ENCODE measurements at regions not wholly inside any gene's neighbourhood (a gene's known extent, or its start where the extent isn't known, plus 50 kb on each side); places are given as distances from the start of the nearest gene placed in this dataset.

DNA sequence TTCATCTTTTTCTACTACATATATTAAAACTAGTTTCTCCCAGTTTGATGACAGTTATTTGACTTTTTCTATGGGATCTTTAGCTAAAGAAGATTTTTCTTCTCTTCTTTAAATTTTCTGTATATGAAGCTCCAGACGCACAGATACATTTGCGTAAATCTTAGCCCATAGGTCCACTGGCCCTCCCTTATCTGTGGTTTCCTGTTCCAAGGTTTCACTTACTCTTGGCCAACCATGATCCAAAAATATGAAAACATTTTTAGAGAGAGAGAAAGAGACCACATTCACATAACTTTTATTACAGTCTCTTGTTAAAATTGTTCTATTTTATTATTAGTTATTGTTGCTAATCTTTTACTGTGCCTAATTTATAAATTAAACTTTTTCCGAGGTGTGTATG, 270.2 kb upstream of the DAPK1 start:
- no peak overlapping the region for H3K4me2 ChIP-seq (ENCODE audit: insufficient read depth, low read length)
- TF ChIP-seq, protein P1, sequence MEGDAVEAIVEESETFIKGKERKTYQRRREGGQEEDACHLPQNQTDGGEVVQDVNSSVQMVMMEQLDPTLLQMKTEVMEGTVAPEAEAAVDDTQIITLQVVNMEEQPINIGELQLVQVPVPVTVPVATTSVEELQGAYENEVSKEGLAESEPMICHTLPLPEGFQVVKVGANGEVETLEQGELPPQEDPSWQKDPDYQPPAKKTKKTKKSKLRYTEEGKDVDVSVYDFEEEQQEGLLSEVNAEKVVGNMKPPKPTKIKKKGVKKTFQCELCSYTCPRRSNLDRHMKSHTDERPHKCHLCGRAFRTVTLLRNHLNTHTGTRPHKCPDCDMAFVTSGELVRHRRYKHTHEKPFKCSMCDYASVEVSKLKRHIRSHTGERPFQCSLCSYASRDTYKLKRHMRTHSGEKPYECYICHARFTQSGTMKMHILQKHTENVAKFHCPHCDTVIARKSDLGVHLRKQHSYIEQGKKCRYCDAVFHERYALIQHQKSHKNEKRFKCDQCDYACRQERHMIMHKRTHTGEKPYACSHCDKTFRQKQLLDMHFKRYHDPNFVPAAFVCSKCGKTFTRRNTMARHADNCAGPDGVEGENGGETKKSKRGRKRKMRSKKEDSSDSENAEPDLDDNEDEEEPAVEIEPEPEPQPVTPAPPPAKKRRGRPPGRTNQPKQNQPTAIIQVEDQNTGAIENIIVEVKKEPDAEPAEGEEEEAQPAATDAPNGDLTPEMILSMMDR (IDR thresholded peaks at IDR 0.05; ENCODE audit: extremely low read depth, low read depth, low read length): no peak
- no peaks in the 10 kb centered on the region for H3K36me3 ChIP-seq (ENCODE audit: insufficient read depth, low read length)
- H2AFZ ChIP-seq (ENCODE audit: low read length): no peak overlapping the region
- no peak overlapping the region for H3K4me3 ChIP-seq (ENCODE audit: insufficient read depth, low read length)
- no peaks in the 10 kb centered on the region for H3K79me2 ChIP-seq (ENCODE audit: insufficient read depth, low read length)
- peaks cover 10% of the 10 kb centered on the region for H3K4me1 ChIP-seq (ENCODE audit: insufficient read depth, low read length)
- H3K27ac ChIP-seq (ENCODE audit: low read depth, low read length): no peak overlapping the region
- no peak for DNase-seq (ENCODE audit: insufficient read length, low spot score, missing footprints)
- no peaks in the 10 kb centered on the region for H3K27me3 ChIP-seq (ENCODE audit: insufficient read depth, low read length)
- no peaks in the 10 kb centered on the region for H4K20me1 ChIP-seq (ENCODE audit: insufficient read depth, low read length)
- no peaks in the 10 kb centered on the region for H3K9me3 ChIP-seq (ENCODE audit: low read depth, low read length)

DNA sequence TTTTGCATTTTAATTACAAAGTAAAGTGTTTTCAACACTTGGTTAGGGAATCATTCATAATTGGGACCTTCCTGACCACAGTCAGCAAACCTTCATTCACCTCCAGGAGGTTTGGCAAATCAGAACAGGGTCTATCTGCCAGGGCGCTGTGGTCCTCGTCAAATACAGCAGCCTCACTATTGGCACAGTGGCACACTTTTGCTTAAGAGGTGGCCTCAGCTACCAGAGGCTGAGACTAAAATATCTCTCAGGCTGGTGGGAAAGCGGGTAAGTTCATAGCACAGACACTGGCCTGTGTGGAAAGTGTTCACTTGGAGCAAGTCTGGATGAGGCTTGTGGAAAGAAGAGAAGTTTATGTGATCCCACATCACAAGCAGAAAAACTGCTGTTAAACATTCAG, 268.6 kb upstream of the DAPK1 start:
- H3K9me3 ChIP-seq (ENCODE audit: low read depth, low read length): no peaks in the 10 kb centered on the region
- H3K27ac ChIP-seq (ENCODE audit: low read depth, low read length): no peak overlapping the region
- no peak for DNase-seq (ENCODE audit: insufficient read length, low spot score, missing footprints)
- no peaks in the 10 kb centered on the region for H3K79me2 ChIP-seq (ENCODE audit: insufficient read depth, low read length)
- H3K36me3 ChIP-seq (ENCODE audit: insufficient read depth, low read length): no peaks in the 10 kb centered on the region
- no peaks in the 10 kb centered on the region for H4K20me1 ChIP-seq (ENCODE audit: insufficient read depth, low read length)
- no peak overlapping the region for H3K4me2 ChIP-seq (ENCODE audit: insufficient read depth, low read length)
- TF ChIP-seq, protein P1 (IDR thresholded peaks at IDR 0.05; ENCODE audit: extremely low read depth, low read depth, low read length): no peak
- H2AFZ ChIP-seq (ENCODE audit: low read length): peak overlapping the region; percentile 27
- H3K4me1 ChIP-seq (ENCODE audit: insufficient read depth, low read length): peaks cover 2% of the 10 kb centered on the region
- no peak overlapping the region for H3K4me3 ChIP-seq (ENCODE audit: insufficient read depth, low read length)
- H3K27me3 ChIP-seq (ENCODE audit: insufficient read depth, low read length): no peaks in the 10 kb centered on the region

DNA sequence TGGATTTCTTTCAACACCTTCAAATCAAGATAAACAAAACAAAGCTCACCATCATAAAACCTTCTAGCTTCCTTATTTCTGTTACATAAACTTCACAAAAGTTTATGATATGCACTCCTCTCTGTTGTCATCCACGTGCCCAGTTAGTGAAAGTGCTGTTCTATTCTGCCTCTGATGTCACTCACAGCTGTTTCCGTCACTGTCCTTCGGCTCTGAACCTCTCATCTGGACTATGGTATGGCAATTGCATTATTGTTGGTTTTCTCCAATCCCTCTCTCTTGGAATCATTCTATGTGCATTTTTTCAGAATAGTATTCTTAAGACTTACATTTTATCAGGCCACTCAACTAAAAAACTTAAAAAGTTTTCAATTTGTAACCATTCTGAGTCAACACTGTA, 264.2 kb upstream of the DAPK1 start:
- Histone ChIP-seq H3K79me2 (ENCODE audit: insufficient read depth, low read length) (no peaks in the 10 kb centered on the region), H2AFZ (ENCODE audit: low read length) (no peak overlapping the region), H3K27ac (ENCODE audit: low read depth, low read length) (no peak overlapping the region), H3K27me3 (ENCODE audit: insufficient read depth, low read length) (no peaks in the 10 kb centered on the region), H3K4me1 (ENCODE audit: insufficient read depth, low read length) (peaks cover 10% of the 10 kb centered on the region), H3K9me3 (ENCODE audit: low read depth, low read length) (no peaks in the 10 kb centered on the region), H3K4me2 (ENCODE audit: insufficient read depth, low read length) (no peak overlapping the region), H4K20me1 (ENCODE audit: insufficient read depth, low read length) (no peaks in the 10 kb centered on the region), H3K4me3 (ENCODE audit: insufficient read depth, low read length) (no peak overlapping the region), H3K36me3 (ENCODE audit: insufficient read depth, low read length) (no peaks in the 10 kb centered on the region)
- DNase-seq (ENCODE audit: insufficient read length, low spot score, missing footprints): no peak
- TF ChIP-seq, protein P1 (IDR thresholded peaks at IDR 0.05; ENCODE audit: extremely low read depth, low read depth, low read length): no peak

DNA sequence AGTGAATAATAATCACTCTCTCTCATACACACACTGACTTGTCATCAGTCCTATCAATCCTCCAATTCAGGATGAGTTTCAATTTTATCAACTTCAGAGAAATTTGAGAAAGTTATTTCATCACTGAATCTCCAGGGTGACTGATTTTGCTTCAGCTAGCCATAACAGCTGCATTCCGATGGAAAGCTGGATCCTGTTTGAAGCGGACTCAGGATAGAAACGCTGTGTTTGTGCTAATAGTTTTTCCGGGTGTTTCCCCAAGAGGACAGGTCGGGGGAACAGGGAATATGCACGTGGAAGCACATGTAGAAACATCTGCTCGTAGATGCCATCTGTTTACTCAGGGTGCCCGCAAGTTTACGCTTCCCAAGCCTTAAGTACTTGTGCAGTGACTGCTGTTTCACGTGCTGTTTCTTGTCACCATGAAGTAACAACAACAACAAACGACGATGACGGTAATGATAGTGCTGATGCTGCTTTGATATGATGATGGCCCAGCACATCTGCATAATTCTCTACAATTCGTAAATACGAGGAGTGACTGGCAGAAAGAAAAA, 263.7 kb upstream of the DAPK1 start:
- no peaks in the 10 kb centered on the region for H3K27me3 ChIP-seq (ENCODE audit: insufficient read depth, low read length)
- H3K4me3 ChIP-seq (ENCODE audit: insufficient read depth, low read length): no peak overlapping the region
- H3K4me1 ChIP-seq (ENCODE audit: insufficient read depth, low read length): peaks cover 14% of the 10 kb centered on the region
- H3K27ac ChIP-seq (ENCODE audit: low read depth, low read length): no peak overlapping the region
- H3K79me2 ChIP-seq (ENCODE audit: insufficient read depth, low read length): no peaks in the 10 kb centered on the region
- H4K20me1 ChIP-seq (ENCODE audit: insufficient read depth, low read length): no peaks in the 10 kb centered on the region
- H2AFZ ChIP-seq (ENCODE audit: low read length): no peak overlapping the region
- no peaks in the 10 kb centered on the region for H3K9me3 ChIP-seq (ENCODE audit: low read depth, low read length)
- H3K36me3 ChIP-seq (ENCODE audit: insufficient read depth, low read length): no peaks in the 10 kb centered on the region
- TF ChIP-seq, protein P1 (IDR thresholded peaks at IDR 0.05; ENCODE audit: extremely low read depth, low read depth, low read length): no peak
- H3K4me2 ChIP-seq (ENCODE audit: insufficient read depth, low read length): no peak overlapping the region
- no peak for DNase-seq (ENCODE audit: insufficient read length, low spot score, missing footprints)

All from osteoblast (primary cell).